GM19193 (cell line): ENCODE measurements at regions not wholly inside any gene's neighbourhood (a gene's known extent, or its start where the extent isn't known, plus 50 kb on each side); places are given as distances from the start of the nearest gene placed in this dataset.

Source experiments
- POLR2A ChIP-seq: IDR thresholded peaks from 4 replicates; pipeline ENCODE4 v1.6.1; 2011; ENCODE audit not compliant: insufficient read depth, insufficient read length; ENCODE audit errors: extremely low read depth

DNA sequence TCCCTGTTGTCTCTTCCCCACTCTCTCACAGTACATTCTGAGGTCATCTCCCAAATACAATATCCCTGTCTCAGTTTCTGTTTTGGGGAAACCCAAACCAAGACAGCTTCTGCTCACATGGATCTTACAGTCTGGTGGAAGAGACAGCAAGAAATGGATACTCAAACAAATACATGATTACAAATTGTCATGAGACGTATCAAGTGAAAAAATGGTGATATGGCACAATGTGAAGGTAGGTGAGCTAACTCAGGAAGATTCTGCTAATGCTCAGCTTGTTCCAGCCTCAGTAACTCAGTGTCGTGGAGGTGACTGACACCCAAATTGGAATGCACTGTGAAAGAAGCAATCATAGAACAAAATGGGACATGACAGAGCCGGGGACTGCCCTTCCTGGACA lies 68.3 kb downstream of the CHST1 start:
- no peak for TF ChIP-seq POLR2A

GRCh38 chr11:45596571-45596970 lies 68.9 kb downstream of the CHST1 start:
- no peak for TF ChIP-seq POLR2A

DNA sequence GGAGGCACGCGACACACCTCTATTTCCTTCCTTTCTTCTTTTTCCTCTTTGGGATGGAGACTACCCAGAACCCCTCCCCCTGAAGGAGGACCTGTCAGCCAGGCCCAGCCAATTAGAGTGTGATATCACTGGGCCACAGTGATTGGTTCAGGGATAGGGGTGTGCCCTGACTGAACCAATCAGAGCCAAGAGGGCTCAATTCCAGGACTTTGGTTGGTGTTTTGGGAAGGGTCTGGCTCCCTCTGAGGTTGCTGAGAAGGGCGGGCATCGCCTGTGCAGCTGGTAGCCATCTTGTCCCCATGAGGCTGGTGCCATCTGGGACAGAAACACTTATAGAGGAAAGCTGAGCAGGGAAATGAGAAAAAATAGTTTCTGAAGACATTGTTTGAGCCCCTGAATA lies 71.4 kb downstream of the CHST1 start:
- no peak for TF ChIP-seq POLR2A

- TF ChIP-seq POLR2A: no peak
Measured at GRCh38 chr11:45592636-45593035, 72.8 kb downstream of the CHST1 start.

DNA sequence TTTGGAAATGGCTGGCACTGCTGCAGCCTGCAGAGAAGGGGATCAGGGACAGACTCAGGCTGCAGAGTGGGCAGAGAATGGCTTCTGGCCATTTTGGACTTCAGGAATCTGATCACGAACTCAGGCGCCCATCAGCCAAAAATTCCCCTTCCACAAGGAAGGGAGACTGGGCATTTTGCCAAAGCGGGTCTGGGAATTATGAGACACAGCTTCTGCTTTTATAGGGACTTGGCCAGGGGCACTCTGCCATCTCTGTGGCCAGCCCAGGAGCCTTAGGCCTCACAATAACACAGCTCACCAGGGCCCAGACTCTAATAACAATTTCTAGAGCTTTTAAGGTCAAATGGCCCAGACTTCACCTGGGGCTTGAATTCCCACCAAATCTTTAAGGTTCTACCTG lies 74.7 kb downstream of the CHST1 start:
- no peak for TF ChIP-seq POLR2A

GRCh38 chr11:45585205-45585604 lies 80.2 kb downstream of the CHST1 start:
- no peak for TF ChIP-seq POLR2A

- no peak for TF ChIP-seq POLR2A
Measured at GRCh38 chr11:45583981-45584566, 81.3 kb downstream of the CHST1 start.

DNA sequence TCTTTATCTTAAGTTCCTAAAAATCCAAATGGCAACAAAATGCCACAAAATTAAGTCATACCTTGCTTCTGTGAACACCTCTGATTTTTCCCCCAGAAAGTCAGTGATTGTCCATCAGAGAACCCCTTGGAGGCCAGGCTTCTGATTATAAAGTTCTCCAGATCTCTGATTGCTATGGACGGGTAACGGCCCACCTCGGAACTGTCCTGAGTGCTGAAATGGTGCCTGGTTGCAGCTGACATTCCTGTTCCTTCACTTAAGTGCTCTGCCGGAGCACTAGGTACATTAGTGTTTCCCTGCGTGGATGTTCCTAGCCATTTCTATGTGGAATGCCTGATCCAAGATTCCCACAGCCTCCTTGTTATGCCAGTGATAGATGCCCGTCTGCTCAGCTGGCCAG lies 85.0 kb downstream of the CHST1 start:
- no peak for TF ChIP-seq POLR2A

GRCh38 chr11:45578316-45578715 lies 87.1 kb downstream of the CHST1 start:
- no peak for TF ChIP-seq POLR2A

DNA sequence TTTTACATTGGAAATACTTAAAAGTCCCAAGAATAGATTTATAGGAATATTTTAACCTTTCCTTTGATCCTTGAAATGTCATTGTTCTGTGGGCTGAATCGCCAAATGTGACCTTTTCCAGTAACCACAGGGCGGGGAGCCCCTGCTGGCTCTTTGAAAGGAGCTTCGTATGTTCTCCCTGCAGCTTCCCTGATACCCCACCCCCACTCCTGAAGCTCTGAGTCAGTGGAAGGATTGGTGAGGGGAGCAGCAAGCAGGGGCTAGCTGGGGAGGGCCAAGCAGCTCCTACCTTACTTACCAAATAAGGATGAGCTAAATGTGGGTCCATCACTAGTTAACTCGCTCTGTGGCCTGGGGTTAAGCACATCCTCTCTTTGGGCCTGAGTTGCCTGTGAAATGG lies 87.7 kb downstream of the CHST1 start:
- no peak for TF ChIP-seq POLR2A

DNA sequence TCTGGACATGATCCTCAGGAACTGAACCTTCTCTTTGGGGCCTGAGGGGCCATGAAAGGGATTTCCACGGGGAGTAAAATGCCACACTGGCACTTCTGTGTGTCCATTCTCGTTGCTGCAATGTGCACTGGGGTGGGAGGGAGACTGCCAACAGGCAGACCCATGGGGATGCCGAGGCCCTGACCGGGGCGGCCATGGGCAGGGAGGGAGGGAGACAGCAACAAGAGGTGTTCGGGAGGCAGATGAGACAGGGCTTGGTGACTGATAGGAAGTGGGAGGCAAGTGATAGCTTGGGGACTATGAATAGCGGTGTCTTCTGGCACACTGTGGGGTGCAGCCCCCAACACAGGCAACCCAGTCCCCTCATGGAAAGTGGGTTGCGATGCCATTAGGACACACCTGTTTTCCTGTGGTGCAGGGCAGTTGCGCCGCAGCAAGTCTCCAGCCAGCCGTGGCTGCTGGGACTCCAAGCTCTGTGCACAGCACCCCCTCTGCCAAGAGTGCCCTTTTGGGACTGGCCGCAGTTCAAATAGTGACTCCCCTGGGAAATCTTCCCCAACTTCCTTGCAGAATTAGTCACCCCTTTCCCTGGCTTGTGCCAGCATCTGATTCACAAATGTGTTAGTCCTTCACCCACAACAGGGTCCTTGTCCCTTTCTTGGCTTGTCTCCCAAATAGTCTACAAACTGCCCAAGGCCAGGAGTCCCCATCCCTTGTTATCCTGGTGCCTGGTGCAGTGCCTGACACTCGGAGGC lies 88.8 kb downstream of the CHST1 start:
- no peak for TF ChIP-seq POLR2A

DNA sequence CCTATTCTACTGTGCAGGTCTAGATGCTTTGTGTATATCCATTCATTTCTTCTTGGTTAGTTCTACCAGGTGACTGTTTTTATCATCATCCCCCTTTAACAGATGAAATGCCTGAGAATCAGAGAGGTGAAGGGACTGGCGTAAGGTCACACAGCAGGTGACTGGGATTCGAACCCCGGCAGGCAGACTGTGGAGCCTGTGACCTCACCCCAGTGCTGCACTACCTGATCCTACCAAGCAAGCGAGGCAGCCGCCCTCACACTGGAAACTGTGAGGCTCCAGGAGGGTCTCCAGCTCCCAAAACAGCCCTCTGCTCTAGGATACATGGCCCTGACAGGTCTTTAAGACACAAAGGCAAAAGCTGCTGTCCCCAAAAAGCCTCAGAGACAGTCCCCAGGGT lies 91.7 kb downstream of the CHST1 start:
- no peak for TF ChIP-seq POLR2A

GRCh38 chr11:45572354-45573123 lies 92.9 kb downstream of the CHST1 start:
- TF ChIP-seq POLR2A: no peak

DNA sequence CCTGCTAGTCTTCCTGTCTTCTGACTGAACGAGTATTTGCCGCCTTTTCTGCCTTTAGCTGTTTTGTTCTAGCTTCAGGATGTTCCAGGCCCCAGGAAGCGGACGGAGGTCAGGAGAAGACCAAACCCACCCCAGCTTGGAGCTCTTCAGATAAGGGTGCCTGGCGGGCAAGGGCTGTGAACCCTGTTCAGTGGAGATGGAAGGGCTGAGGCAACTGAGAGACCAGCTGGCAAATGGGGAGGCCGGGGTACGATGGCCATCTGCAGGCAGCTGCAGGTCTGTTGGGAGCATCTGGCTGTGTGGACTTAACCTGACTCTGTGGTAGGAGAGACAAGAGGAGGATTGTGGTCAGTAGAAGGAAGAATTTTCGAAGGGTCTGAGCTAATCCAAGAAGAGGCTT lies 95.6 kb downstream of the CHST1 start:
- no peak for TF ChIP-seq POLR2A

- no peak for TF ChIP-seq POLR2A
Measured at GRCh38 chr11:45568049-45568448, 97.4 kb downstream of the CHST1 start.
